ENCODE measurements at regions not wholly inside any gene's neighbourhood (a gene's known extent, or its start where the extent isn't known, plus 50 kb on each side); places are given as distances from the start of the nearest gene placed in this dataset.

- no peak for TF ChIP-seq EP300 (IDR thresholded peaks at IDR 0.05; ENCODE audit: borderline replicate concordance)
- TF ChIP-seq EGR1 (IDR thresholded peaks at IDR 0.05) = no peak
- TF ChIP-seq TCF12 (IDR thresholded peaks at IDR 0.05; ENCODE audit: low read depth) = no peak
- no peak for TF ChIP-seq CEBPB (IDR thresholded peaks at IDR 0.05)
- no peak for TF ChIP-seq ZBTB7A (IDR thresholded peaks at IDR 0.05; ENCODE audit: low read depth)
- no peak for TF ChIP-seq MAX (IDR thresholded peaks at IDR 0.05)
Measured at GRCh38 chr4:44804301-44804700, 77.9 kb upstream of the GNPDA2 start.

Data from Ishikawa (cell line).